ENCODE measurements at regions not wholly inside any gene's neighbourhood (a gene's known extent, or its start where the extent isn't known, plus 50 kb on each side); places are given as distances from the start of the nearest gene placed in this dataset.

DNA sequence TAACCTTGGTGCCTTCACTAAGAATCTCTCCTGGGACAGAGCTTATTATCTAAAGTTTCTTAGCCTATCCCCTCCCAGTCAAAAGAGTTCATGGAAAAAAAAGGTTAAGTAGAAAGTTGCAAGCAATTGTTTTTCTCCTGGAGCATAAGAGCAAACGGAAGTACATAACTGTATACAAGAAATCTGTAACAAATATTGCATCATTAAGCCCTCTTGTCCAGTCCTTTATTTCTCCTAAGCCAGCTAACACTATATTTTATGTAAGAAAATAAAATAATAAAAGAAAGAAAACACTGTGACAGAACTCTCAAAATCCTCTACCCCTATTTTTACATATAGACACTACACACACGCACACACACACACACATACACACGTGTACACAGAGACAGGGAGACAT is 255.3 kb downstream of the NAF1 start:
- TF ChIP-seq, protein P1, sequence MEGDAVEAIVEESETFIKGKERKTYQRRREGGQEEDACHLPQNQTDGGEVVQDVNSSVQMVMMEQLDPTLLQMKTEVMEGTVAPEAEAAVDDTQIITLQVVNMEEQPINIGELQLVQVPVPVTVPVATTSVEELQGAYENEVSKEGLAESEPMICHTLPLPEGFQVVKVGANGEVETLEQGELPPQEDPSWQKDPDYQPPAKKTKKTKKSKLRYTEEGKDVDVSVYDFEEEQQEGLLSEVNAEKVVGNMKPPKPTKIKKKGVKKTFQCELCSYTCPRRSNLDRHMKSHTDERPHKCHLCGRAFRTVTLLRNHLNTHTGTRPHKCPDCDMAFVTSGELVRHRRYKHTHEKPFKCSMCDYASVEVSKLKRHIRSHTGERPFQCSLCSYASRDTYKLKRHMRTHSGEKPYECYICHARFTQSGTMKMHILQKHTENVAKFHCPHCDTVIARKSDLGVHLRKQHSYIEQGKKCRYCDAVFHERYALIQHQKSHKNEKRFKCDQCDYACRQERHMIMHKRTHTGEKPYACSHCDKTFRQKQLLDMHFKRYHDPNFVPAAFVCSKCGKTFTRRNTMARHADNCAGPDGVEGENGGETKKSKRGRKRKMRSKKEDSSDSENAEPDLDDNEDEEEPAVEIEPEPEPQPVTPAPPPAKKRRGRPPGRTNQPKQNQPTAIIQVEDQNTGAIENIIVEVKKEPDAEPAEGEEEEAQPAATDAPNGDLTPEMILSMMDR (conservative IDR thresholded peaks at IDR 0.05) = no peak
- DNase-seq = no peak
- Histone ChIP-seq H3K27ac (ENCODE audit: low read depth, low read length) (no peak overlapping the region), H3K36me3 (ENCODE audit: control insufficient read depth, insufficient read depth, low read length) (no peaks in the 10 kb centered on the region), H3K27me3 (ENCODE audit: control insufficient read depth, insufficient read depth, low read length, poor library complexity, severe bottlenecking) (no peaks in the 10 kb centered on the region), H3K9me3 (ENCODE audit: control insufficient read depth, low read length) (peaks cover 18% of the 10 kb centered on the region), H3K9ac (ENCODE audit: extremely low read depth, low read length, poor library complexity, severe bottlenecking) (no peak overlapping the region), H3K4me3 (ENCODE audit: low read length) (no peak overlapping the region), H3K4me1 (ENCODE audit: control insufficient read depth, insufficient read depth, low read length) (no peaks in the 10 kb centered on the region)
- Mint-ChIP-seq H3K36me3 (ENCODE audit: low read depth) (peaks cover 2% of the 10 kb centered on the region), H3K4me1 (no peaks in the 10 kb centered on the region), H3K4me3 (no peak overlapping the region), H3K27ac (no peak overlapping the region), H3K27me3 (ENCODE audit: insufficient read depth) (no peaks in the 10 kb centered on the region), H3K9me3 (peaks cover 18% of the 10 kb centered on the region)
- WGBS, 2 experiments (ENCODE audit: insufficient coverage in 1 of 2, insufficient read length in 1 of 2) = 86% methylated on average over 3 of the region's 3 CpGs; no CpG with 5 or more reads in 1 of the 2 experiments

DNA sequence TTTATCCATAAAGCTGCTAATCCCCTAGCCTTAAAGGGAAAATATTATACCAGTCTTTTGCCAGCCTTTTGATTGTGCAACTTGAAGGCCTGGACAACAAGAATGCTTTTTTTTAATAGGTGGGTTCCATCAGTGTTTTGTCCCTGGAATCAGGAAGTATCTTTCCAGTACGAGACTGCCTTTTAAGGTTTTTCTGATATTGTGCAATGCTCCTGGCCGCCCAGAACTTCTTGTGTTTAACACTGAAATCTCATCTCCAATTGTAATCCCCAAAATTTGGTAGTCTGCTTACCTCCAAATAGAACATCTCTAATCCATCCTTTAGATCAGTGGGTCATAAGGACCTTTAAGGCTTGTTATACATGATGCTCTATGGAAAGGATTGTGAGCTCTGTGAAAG is 256.7 kb downstream of the NAF1 start:
- no peak overlapping the region for H3K27ac ChIP-seq (ENCODE audit: low read depth, low read length)
- Mint-ChIP-seq H3K4me3 (no peak overlapping the region), H3K4me1 (no peaks in the 10 kb centered on the region), H3K27me3 (ENCODE audit: insufficient read depth) (no peaks in the 10 kb centered on the region), H3K9me3 (peaks cover 20% of the 10 kb centered on the region), H3K27ac (no peak overlapping the region), H3K36me3 (ENCODE audit: low read depth) (no peaks in the 10 kb centered on the region)
- no peak for DNase-seq
- TF ChIP-seq, protein P1 (conservative IDR thresholded peaks at IDR 0.05) = no peak
- no peak overlapping the region for H3K4me3 ChIP-seq (ENCODE audit: low read length)
- 80 to 90% methylated on average over 1 to 2 of the region's 2 CpGs for WGBS, 2 experiments (ENCODE audit: insufficient coverage in 1 of 2, insufficient read length in 1 of 2)
- H3K9ac ChIP-seq (ENCODE audit: extremely low read depth, low read length, poor library complexity, severe bottlenecking) = no peak overlapping the region
- H3K4me1 ChIP-seq (ENCODE audit: control insufficient read depth, insufficient read depth, low read length) = no peaks in the 10 kb centered on the region
- H3K9me3 ChIP-seq (ENCODE audit: control insufficient read depth, low read length) = peaks cover 19% of the 10 kb centered on the region
- no peaks in the 10 kb centered on the region for H3K36me3 ChIP-seq (ENCODE audit: control insufficient read depth, insufficient read depth, low read length)
- no peaks in the 10 kb centered on the region for H3K27me3 ChIP-seq (ENCODE audit: control insufficient read depth, insufficient read depth, low read length, poor library complexity, severe bottlenecking)

DNA sequence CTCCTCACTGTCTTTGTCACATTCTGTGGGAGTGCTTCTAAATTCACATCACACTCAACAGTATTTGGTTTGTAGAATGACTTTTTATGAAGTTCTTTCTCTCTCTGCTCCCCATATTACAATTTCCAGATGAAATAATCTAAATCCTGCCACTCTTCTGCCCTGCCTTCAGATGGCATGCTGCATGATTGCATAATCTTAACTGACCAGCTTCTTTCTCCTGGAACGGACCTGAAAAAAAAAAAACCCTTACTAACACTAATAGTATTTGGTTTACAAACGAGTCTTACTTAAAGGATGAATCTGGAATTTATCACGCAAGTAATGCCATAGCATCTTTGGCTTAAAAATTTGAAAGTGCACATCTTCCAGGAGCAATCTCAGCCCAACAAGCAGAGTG is 272.3 kb downstream of the NAF1 start:
- no peaks in the 10 kb centered on the region for H3K4me1 ChIP-seq (ENCODE audit: control insufficient read depth, insufficient read depth, low read length)
- DNase-seq = no peak
- H3K36me3 ChIP-seq (ENCODE audit: control insufficient read depth, insufficient read depth, low read length) = no peaks in the 10 kb centered on the region
- H3K9me3 ChIP-seq (ENCODE audit: control insufficient read depth, low read length) = peaks cover 18% of the 10 kb centered on the region
- TF ChIP-seq, protein P1 (conservative IDR thresholded peaks at IDR 0.05) = no peak
- no peak overlapping the region for H3K4me3 Mint-ChIP-seq
- WGBS, 2 experiments (ENCODE audit: insufficient coverage in 1 of 2, insufficient read length in 1 of 2) = 73 to 76% methylated on average over 2 to 3 of the region's 3 CpGs
- no peak overlapping the region for H3K9ac ChIP-seq (ENCODE audit: extremely low read depth, low read length, poor library complexity, severe bottlenecking)
- no peak overlapping the region for H3K27ac Mint-ChIP-seq
- no peak overlapping the region for H3K4me3 ChIP-seq (ENCODE audit: low read length)
- H3K36me3 Mint-ChIP-seq (ENCODE audit: low read depth) = no peaks in the 10 kb centered on the region
- peaks cover 10% of the 10 kb centered on the region for H3K9me3 Mint-ChIP-seq
- H3K27me3 Mint-ChIP-seq (ENCODE audit: insufficient read depth) = no peaks in the 10 kb centered on the region
- H3K4me1 Mint-ChIP-seq = peaks cover 15% of the 10 kb centered on the region
- no peaks in the 10 kb centered on the region for H3K27me3 ChIP-seq (ENCODE audit: control insufficient read depth, insufficient read depth, low read length, poor library complexity, severe bottlenecking)
- no peak overlapping the region for H3K27ac ChIP-seq (ENCODE audit: low read depth, low read length)

All from endodermal cell (in vitro differentiated cells).